Fibroblast of lung (primary cell): ENCODE measurements at regions not wholly inside any gene's neighbourhood (a gene's known extent, or its start where the extent isn't known, plus 50 kb on each side); places are given as distances from the start of the nearest gene placed in this dataset.
A peak's percentile ranks its signal among the peaks of the same experiment; 100 is the strongest.

Source experiments
- DNase-seq, 2 donors: peaks; one replicate each; pipeline versions ENCODE4 v3.0.0 to v3.0.0-alpha.2; 2010; ENCODE audit warnings: low read depth in 2 of 2
- H2AFZ ChIP-seq: 2 replicates; pipeline ENCODE4 v1.5.1; 2012; ENCODE audit warnings: low read length, control low read depth, inconsistent platforms
- H3K27ac ChIP-seq: 2 replicates; pipeline ENCODE4 v1.5.1; 2011; ENCODE audit warnings: low read length, control low read depth; ENCODE audit not compliant: insufficient read depth
- H3K27me3 ChIP-seq: 2 replicates; pipeline ENCODE4 v1.5.1; 2011; ENCODE audit warnings: mild to moderate bottlenecking, low read length; ENCODE audit not compliant: control insufficient read depth, insufficient read depth
- H3K36me3 ChIP-seq: 2 replicates; pipeline ENCODE4 v1.5.1; 2011; ENCODE audit warnings: low read length; ENCODE audit not compliant: control insufficient read depth, insufficient read depth
- H3K4me1 ChIP-seq: 2 replicates; pipeline ENCODE4 v1.5.1; 2011; ENCODE audit warnings: low read length; ENCODE audit not compliant: control insufficient read depth, insufficient read depth; ENCODE audit errors: extremely low read depth
- H3K4me2 ChIP-seq: 2 replicates; pipeline ENCODE4 v1.5.1; 2011; ENCODE audit warnings: low read length, control low read depth; ENCODE audit not compliant: insufficient read depth; ENCODE audit errors: extremely low read depth
- H3K4me3 ChIP-seq, 4 experiments: fragments of 200-600 bp in 1 of 4; sonication (generic) in 1 of 4; replicated peaks in 1 of 4; 2 replicates each; pipeline ENCODE4 v1.5.1; 2011 to 2016; ENCODE audit warnings: low read length in 4 of 4, low read depth in 3 of 4, mild to moderate bottlenecking in 3 of 4, control low read depth in 2 of 4, inconsistent platforms in 1 of 4, mixed read lengths in 1 of 4; ENCODE audit not compliant: insufficient read depth in 1 of 4; ENCODE audit errors: control extremely low read depth in 1 of 4
- H3K79me2 ChIP-seq: 2 replicates; pipeline ENCODE4 v1.5.1; 2012; ENCODE audit warnings: mild to moderate bottlenecking, low read length, inconsistent platforms; ENCODE audit not compliant: control insufficient read depth, insufficient read depth
- H3K9ac ChIP-seq: 2 replicates; pipeline ENCODE4 v1.5.1; 2011; ENCODE audit warnings: mild to moderate bottlenecking, low read length, control low read depth; ENCODE audit not compliant: insufficient read depth
- H3K9me3 ChIP-seq: 2 replicates; pipeline ENCODE4 v1.5.1; 2012; ENCODE audit warnings: low read depth, low read length; ENCODE audit not compliant: control insufficient read depth, insufficient read depth
- H4K20me1 ChIP-seq: 2 replicates; pipeline ENCODE4 v1.5.1; 2011; ENCODE audit warnings: low read length; ENCODE audit not compliant: control insufficient read depth, insufficient read depth; ENCODE audit errors: extremely low read depth
- CTCF ChIP-seq, 2 donors: IDR thresholded peaks in 1 of 2; conservative IDR thresholded peaks in 1 of 2; 1 replicate in 1 of 2; 2 replicates in 1 of 2; pipeline ENCODE4 v1.5.1; 2011 to 2012; ENCODE audit warnings: low read length in 2 of 2, control low read depth in 1 of 2, inconsistent platforms in 1 of 2, low read depth in 1 of 2, mild to moderate bottlenecking in 1 of 2
- EZH2 ChIP-seq: IDR thresholded peaks from 2 replicates; pipeline ENCODE4 v1.5.1; 2012; ENCODE audit warnings: low read length, control low read depth, mild to moderate bottlenecking; ENCODE audit errors: missing control alignments

GRCh38 chr6:137365707-137366437, 128.3 kb downstream of the OLIG3 start:
- Histone ChIP-seq H3K4me3 (no peak overlapping the region), H3K4me1 (no peaks in the 10 kb centered on the region), H3K27me3 (no peaks in the 10 kb centered on the region), H2AFZ (no peak overlapping the region), H3K27ac (no peak overlapping the region), H3K9me3 (no peaks in the 10 kb centered on the region), H4K20me1 (no peaks in the 10 kb centered on the region), H3K36me3 (no peaks in the 10 kb centered on the region), H3K9ac (no peak overlapping the region), H3K79me2 (no peaks in the 10 kb centered on the region), H3K4me2 (no peak overlapping the region)
- no peak for DNase-seq
- no peak for TF ChIP-seq CTCF (conservative IDR thresholded peaks at IDR 0.05 in 1 of 2, IDR thresholded peaks at IDR 0.05 in 1 of 2; ENCODE audit: low read depth in 1 of 2, low read length in 2 of 2)

GRCh38 chr6:137363805-137364138, 130.4 kb downstream of the OLIG3 start:
- TF ChIP-seq CTCF (conservative IDR thresholded peaks at IDR 0.05 in 1 of 2, IDR thresholded peaks at IDR 0.05 in 1 of 2; ENCODE audit: low read depth in 1 of 2, low read length in 2 of 2) = no peak
- no peak overlapping the region for H3K27ac ChIP-seq
- H3K9ac ChIP-seq = no peak overlapping the region
- no peak overlapping the region for H2AFZ ChIP-seq
- no peak overlapping the region for H3K4me2 ChIP-seq
- DNase-seq = peak in 1 of 2 donors; percentile 25
- no peaks in the 10 kb centered on the region for H3K4me1 ChIP-seq
- no peaks in the 10 kb centered on the region for H3K36me3 ChIP-seq
- no peak overlapping the region for H3K4me3 ChIP-seq
- no peaks in the 10 kb centered on the region for H4K20me1 ChIP-seq
- H3K9me3 ChIP-seq = no peaks in the 10 kb centered on the region
- H3K27me3 ChIP-seq = no peaks in the 10 kb centered on the region
- no peaks in the 10 kb centered on the region for H3K79me2 ChIP-seq

- Histone ChIP-seq H4K20me1 (no peaks in the 10 kb centered on the region), H3K27me3 (no peaks in the 10 kb centered on the region), H3K79me2 (no peaks in the 10 kb centered on the region), H3K4me3 (no peak overlapping the region), H3K36me3 (no peaks in the 10 kb centered on the region), H2AFZ (no peak overlapping the region), H3K9me3 (no peaks in the 10 kb centered on the region), H3K9ac (no peak overlapping the region), H3K27ac (no peak overlapping the region), H3K4me1 (no peaks in the 10 kb centered on the region), H3K4me2 (no peak overlapping the region)
- DNase-seq = no peak
- TF ChIP-seq CTCF (conservative IDR thresholded peaks at IDR 0.05 in 1 of 2, IDR thresholded peaks at IDR 0.05 in 1 of 2; ENCODE audit: low read depth in 1 of 2, low read length in 2 of 2) (no peak), EZH2 (no peak)
These were observed 131.1 kb downstream of the OLIG3 start for GRCh38 chr6:137362878-137363804.
